GM12892 (cell line): ENCODE measurements at regions not wholly inside any gene's neighbourhood (a gene's known extent, or its start where the extent isn't known, plus 50 kb on each side); places are given as distances from the start of the nearest gene placed in this dataset.

Source experiments
- DNase-seq: peaks from one replicate; pipeline ENCODE4 v3.0.0; 2011; ENCODE audit not compliant: insufficient read length
- FAIRE-seq: peaks from 2 replicates; lab custom pipeline; 2011; peaks lifted over from hg19 to GRCh38; lab: Jason Lieb, UNC
- POLR2A ChIP-seq: IDR thresholded peaks from 2 replicates; pipeline ENCODE4 v1.6.1; 2011; ENCODE audit warnings: low read depth, low read length, control low read depth
- POLR2AphosphoS5 ChIP-seq: IDR thresholded peaks from 2 replicates; pipeline ENCODE4 v1.6.1; 2011; ENCODE audit warnings: low read depth, low read length, control low read depth
- TAF1 ChIP-seq: IDR thresholded peaks from 2 replicates; pipeline ENCODE4 v1.6.1; 2011; ENCODE audit warnings: low read depth, mild to moderate bottlenecking, control low read depth, low read length, borderline replicate concordance

DNA sequence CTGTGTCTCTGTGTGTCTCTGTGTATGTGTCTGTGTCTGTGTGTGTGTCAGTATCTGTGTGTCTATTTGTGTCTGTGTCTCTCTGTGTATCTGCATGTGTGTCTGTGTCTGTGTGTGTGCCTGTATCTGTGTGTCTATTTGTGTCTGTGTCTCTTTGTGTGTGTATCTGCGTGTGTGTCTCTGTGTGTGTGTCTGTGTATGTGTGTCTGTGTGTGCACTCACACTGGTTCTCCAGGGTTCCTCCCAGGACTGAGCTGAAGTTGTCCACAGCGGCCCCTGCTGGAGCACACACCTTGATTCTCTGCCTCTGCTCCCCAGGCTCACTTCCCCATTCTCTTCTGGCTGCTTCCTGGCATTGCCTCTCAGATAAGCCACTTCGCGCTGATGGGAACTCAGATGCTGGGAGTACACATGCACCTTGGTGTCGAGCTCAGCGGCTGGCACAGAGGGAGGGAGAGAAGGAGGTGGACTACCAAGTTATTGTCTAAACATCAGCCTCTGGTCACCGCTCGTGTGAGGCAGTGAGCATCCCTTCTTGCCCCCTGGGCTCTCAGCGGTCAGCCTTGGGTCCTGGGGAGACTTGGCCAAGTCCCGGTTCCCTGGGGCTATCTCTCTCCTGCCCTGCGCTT lies 104.9 kb upstream of the NXT1 start:
- DNase-seq, result peak; percentile 63
- TF ChIP-seq POLR2AphosphoS5 (no peak), TAF1 (no peak)

DNA sequence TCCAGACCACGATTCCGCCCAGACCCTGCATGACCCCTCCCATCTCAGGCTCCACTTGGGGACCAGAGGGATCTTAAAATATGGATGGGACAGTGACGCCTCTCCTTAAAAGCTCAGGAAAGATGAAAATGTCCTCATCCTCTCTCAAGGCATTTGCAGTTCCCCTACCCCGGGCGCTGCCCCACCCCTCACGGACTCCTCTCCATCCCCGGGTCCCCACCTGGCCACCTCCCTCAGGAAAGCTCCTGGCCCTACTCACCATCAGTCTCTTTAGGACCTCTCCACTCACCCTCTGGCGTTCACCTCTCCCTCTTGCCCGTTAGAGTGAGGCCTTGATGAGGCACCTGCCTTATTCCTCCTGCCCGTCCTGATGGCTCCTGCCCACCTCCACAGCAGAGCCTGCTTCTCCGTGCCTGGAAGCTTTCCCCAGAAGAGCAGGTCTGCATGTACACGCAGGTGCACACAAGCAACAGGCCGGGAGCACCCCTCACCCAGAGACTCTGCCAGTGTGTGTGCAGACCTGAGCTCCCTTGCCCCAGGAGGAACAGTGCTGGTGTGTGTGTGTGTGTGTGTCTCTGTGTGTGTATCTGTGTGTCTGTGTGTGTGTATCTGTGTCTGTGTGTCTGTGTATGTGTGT lies 105.6 kb upstream of the NXT1 start:
- TF ChIP-seq TAF1 (no peak), POLR2A (no peak), POLR2AphosphoS5 (no peak)
- FAIRE-seq, result no peak

More for the DNA sequence above, 104.9 kb upstream of the NXT1 start:
- peak; percentile 69 for FAIRE-seq

DNA sequence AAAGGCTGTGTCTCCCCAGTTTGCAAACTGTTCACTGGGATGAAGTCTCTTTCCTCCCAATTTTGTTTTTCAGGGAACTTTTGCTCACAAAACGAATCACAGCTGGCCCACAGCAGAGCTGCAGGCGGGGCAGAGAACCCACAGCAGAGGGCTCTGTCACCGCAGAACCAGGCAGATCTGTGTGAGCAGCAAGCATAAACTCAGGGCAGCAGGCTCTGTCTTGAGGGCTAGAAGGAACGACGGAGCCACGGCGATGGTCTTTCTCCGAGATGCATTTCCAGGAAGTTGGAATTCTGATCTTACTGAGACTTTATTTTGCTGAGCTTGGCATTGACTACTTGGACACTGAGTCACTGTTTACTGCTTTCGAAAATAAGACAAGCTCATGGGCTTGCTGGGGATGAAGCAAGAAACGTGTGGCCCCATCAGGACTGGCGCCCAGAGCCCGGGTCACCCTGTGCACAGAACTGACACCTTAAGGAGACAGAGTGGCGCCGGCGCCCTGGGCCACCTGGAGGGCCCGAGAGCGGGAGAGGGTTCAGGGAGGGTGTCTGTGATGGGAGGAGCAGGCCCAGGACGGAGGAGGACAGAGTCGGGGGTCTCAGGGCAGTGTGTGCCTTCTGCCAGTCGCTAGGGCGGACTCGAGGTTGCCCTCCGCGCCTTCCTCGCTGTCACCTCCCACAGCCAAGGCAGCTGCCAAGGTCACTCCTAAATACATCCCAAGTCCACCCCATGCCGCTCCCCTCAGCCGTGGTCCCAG lies 106.3 kb upstream of the NXT1 start:
- TF ChIP-seq POLR2AphosphoS5 (no peak), TAF1 (no peak), POLR2A (no peak)
- FAIRE-seq (no peak), DNase-seq (no peak)

More for the DNA sequence above, 105.6 kb upstream of the NXT1 start:
- DNase-seq, result no peak

DNA sequence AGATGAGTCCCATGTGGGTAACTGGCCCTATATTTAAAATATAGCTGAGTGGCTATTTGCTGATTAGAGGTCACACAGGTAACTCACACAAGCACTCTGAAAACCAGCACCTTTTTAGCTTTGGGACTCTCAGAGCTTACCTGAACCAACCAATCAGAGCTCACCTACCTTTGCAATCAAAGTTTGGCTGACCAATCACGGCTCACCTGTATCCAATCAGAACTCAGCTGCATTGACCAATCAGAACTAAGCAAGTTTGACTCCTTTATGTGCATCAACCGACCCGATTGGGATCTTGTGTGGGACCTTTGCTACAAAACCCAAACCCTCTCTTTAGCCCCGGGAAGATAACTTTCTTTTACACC lies 106.8 kb upstream of the NXT1 start:
- no peak for FAIRE-seq
- TF ChIP-seq TAF1, result no peak
- no peak for TF ChIP-seq POLR2AphosphoS5
- no peak for TF ChIP-seq POLR2A
- no peak for DNase-seq

DNA sequence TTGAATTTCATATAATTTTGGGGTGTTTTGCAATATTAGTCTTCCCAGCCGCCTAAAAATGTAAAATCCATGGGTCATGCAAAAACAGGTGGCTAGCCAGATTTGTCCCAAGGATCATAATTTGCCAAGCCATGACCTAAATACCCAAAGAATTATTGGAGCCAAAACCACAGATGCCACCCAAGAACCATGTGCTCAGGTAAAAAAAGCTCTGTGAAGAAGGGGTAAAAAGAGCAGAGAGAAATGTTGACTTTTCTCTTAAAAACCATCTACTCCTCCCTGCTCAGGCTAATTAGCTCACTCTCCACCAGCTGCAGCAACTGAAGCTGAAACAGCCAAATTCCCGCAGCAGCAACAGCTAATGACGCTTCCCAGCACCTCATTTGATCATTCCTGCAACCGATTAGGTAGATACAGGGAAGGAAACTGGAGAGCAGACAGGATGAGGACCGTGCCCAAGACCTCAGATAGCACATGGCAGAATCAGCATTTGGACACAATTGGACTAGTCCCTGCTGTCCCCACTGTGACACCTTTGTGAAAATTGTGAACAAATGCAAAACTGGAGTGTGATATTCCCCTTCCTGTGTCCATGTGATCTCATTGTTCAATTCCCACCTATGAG lies 107.9 kb upstream of the NXT1 start:
- no peak for FAIRE-seq
- no peak for DNase-seq

DNA sequence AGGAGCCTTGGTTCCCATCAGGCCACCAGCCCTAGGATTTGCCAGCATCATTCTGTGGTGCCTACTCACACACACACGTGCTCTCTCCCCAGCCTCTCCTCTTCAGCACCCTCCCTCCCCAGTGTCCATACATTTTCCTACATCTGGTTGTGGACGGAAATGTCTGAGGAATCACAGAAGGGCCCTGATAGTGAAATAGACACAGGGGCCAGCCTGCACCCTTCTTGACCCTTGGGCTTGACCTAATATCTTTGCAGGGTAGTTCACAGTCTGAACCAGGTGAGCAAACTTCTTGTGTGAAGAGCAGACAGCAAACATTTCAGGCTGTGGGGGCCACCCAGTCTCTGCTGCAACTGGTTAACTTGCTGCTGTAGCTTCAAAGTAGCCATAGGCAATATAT lies 108.5 kb upstream of the NXT1 start:
- no peak for TF ChIP-seq TAF1
- no peak for TF ChIP-seq POLR2A
- TF ChIP-seq POLR2AphosphoS5, result no peak
- FAIRE-seq (no peak), DNase-seq (no peak)

More for the DNA sequence above, 107.9 kb upstream of the NXT1 start:
- TF ChIP-seq TAF1, result no peak
- TF ChIP-seq POLR2A, result no peak
- no peak for TF ChIP-seq POLR2AphosphoS5

DNA sequence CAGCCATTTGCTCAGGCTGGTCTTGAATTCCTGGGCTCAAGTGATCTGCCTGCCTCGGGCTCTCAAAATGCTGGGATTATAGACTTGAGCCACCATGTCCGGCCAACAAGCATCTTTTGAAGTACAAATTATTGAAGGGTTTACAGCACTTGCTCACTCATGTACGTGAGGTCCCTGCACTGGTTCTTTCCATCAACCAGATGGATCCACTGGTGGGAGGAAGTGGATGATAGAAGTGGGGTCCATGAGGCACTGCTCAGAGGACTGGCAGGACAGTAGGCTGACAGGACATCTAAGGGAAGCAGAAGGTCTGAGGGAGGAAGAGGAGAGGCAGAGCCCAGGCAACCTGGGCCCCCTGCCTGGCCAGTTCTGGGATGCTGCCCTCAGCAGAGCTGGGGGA lies 109.2 kb upstream of the NXT1 start:
- DNase-seq, result no peak
- FAIRE-seq, result no peak
- TF ChIP-seq POLR2AphosphoS5 (no peak), TAF1 (no peak), POLR2A (no peak)

DNA sequence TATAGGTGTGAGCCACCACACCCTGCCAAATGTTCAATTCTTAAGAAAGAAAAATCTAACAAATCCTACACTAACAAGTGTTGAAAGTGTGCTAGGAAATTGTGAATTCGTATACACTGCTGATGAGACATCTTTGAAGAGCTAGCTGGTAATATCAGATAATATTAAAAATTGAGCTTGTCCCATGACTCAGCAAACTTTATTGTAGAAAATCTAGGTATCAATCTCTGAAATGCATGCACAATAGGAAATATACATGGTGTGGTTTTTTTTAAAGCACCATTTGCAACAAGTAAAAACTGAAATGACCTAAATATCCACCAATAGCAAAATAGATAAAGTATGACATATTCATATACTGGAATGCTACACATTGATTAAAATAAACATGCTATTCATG lies 110.1 kb upstream of the NXT1 start:
- DNase-seq (no peak), FAIRE-seq (no peak)
- TF ChIP-seq POLR2A (no peak), TAF1 (no peak), POLR2AphosphoS5 (no peak)

DNA sequence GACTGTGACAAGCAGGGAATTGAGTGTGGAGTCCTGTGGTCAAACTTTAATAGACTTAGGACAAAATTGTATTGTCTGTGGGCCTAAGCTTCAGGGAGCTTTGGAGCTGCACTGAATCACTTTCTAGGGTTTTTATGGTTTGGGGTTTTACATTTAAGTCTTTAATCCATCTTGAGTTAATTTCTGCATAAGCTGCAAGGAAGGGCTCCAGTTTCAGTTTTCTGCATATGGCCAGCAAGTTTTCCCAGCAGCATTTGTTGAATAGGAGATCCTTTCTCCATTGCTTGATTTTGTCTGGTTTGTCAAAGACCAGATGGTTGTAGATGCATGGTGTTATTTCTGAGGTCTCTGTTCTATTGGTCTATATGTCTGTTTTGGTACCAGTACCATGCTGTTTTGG lies 113.4 kb upstream of the NXT1 start:
- FAIRE-seq, result no peak

DNA sequence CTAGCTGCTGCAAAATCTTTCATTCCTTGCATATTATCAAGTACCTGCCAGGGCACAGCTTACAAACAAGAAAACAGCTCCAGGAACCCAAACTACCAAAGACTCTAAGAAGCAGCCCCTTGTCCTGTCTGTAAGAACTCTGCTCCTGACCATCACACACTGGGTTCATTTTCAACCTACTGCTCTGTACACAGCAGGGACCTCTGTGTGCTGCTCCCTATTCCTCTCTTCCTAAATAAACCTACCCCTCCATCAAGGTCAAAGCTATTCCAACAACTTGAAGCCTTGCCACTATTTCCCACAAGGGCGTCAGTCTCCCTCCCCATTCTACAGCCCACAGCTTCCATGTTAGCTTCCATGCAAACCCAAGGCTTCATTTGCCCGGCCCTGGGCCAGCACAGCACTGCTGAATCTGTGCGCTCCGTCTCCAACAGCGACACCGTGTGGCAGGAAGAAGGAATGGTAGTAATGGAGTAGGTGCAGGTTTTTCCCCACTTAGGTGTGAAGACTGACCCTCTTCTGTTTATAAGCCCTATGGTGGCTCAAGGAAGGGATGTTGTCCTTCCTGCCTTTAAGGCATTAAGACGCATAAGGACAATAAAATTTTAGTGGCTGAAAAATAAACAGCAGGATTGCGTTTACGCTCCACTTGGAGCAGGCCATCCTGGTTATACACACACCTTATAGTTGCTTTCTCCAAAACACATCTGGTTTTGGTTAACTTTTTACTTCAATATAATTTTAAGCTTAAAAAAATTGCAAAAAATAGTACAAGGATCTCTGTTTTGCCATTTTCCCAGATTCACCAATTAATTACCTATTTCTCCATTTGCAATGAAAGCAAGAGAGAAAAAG lies 115.2 kb upstream of the NXT1 start:
- no peak for TF ChIP-seq TAF1
- no peak for TF ChIP-seq POLR2AphosphoS5
- TF ChIP-seq POLR2A, result no peak
- DNase-seq (no peak), FAIRE-seq (peak; percentile 82)

More for the DNA sequence above, 113.4 kb upstream of the NXT1 start:
- no peak for TF ChIP-seq POLR2A
- TF ChIP-seq TAF1, result no peak
- no peak for TF ChIP-seq POLR2AphosphoS5
- no peak for DNase-seq
